ENCODE measurements at regions not wholly inside any gene's neighbourhood (a gene's known extent, or its start where the extent isn't known, plus 50 kb on each side); places are given as distances from the start of the nearest gene placed in this dataset.

- Histone ChIP-seq H3K36me3 (no peaks in the 10 kb centered on the region), H3K4me3 (no peak overlapping the region), H3K4me1 (peaks cover under 1 to 37% (median 4%) of the 10 kb centered on the region in 3 donors), H3K9me3 (no peaks in the 10 kb centered on the region), H3K27ac (no peak overlapping the region), H3K27me3 (no peaks in the 10 kb centered on the region)
- DNase-seq: no peak
- intact Hi-C loops (cut with DNase I): loop anchor here (10.0 kb wide), 1 partner anchor 1025 kb away; no protein-coding TSS in a partner anchor
- 95% methylated on average over 2 of the region's 2 CpGs for WGBS, 2 donors
- TF ChIP-seq CTCF (IDR thresholded peaks at IDR 0.05) (no peak), POLR2A (IDR thresholded peaks at IDR 0.05) (no peak)
These were observed 252.6 kb downstream of the LTN1 start for GRCh38 chr21:28740125-28740524.

- DNase-seq: no peak
- no peak overlapping the region for H3K27ac ChIP-seq
- no peaks in the 10 kb centered on the region for H3K9me3 ChIP-seq
- no peaks in the 10 kb centered on the region for H3K36me3 ChIP-seq
- intact Hi-C loops (cut with DNase I): loop anchor here (10.0 kb wide), 1 partner anchor 224 kb away; no protein-coding TSS in a partner anchor
- TF ChIP-seq POLR2A (IDR thresholded peaks at IDR 0.05) (no peak), CTCF (IDR thresholded peaks at IDR 0.05) (no peak)
- 45 to 64% methylated on average over 7 of the region's 7 CpGs for WGBS, 2 donors
- no peak overlapping the region for H3K4me3 ChIP-seq
- H3K27me3 ChIP-seq: no peaks in the 10 kb centered on the region
- H3K4me1 ChIP-seq: peaks cover 0 to 38% (median 7%) of the 10 kb centered on the region in 3 donors
These were observed 253.8 kb downstream of the LTN1 start for GRCh38 chr21:28738882-28739281.

- Histone ChIP-seq H3K36me3 (no peaks in the 10 kb centered on the region), H3K4me3 (no peak overlapping the region), H3K4me1 (peaks cover 0 to 40% (median 7%) of the 10 kb centered on the region in 3 donors), H3K27me3 (no peaks in the 10 kb centered on the region), H3K27ac (no peak overlapping the region), H3K9me3 (no peaks in the 10 kb centered on the region)
- TF ChIP-seq POLR2A (IDR thresholded peaks at IDR 0.05): no peak
- TF ChIP-seq CTCF (IDR thresholded peaks at IDR 0.05): no peak
- 61 to 81% methylated on average over 4 of the region's 5 CpGs for WGBS, 2 donors
- intact Hi-C loops (cut with DNase I): loop anchor here (10.0 kb wide), 1 partner anchor 224 kb away; no protein-coding TSS in a partner anchor
- no peak for DNase-seq
These were observed 254.3 kb downstream of the LTN1 start for GRCh38 chr21:28738420-28738704.

- no peak for TF ChIP-seq POLR2A (IDR thresholded peaks at IDR 0.05)
- no peak for TF ChIP-seq CTCF (IDR thresholded peaks at IDR 0.05)
- Histone ChIP-seq H3K4me1 (peaks cover 0 to 39% (median 7%) of the 10 kb centered on the region in 3 donors), H3K4me3 (no peak overlapping the region), H3K36me3 (no peaks in the 10 kb centered on the region), H3K27ac (no peak overlapping the region), H3K27me3 (no peaks in the 10 kb centered on the region), H3K9me3 (no peaks in the 10 kb centered on the region)
- 50 to 58% methylated on average over 3 of the region's 3 CpGs for WGBS, 2 donors
- DNase-seq: no peak
- intact Hi-C loops (cut with DNase I): loop anchor here (10.0 kb wide), 1 partner anchor 223 kb away; no protein-coding TSS in a partner anchor
These were observed 254.8 kb downstream of the LTN1 start for GRCh38 chr21:28737674-28738419.

GRCh38 chr21:28734522-28735175 is 258.0 kb downstream of the LTN1 start:
- peak overlapping the region; percentile 16 to 26 (median 18) for H3K27ac ChIP-seq
- H3K9me3 ChIP-seq: no peaks in the 10 kb centered on the region
- WGBS, 2 donors: 26 to 54% methylated on average over 4 of the region's 4 CpGs
- no peak overlapping the region for H3K4me3 ChIP-seq
- TF ChIP-seq POLR2A (IDR thresholded peaks at IDR 0.05) (no peak), CTCF (IDR thresholded peaks at IDR 0.05) (no peak)
- peaks cover 0 to 29% (median 7%) of the 10 kb centered on the region in 3 donors for H3K4me1 ChIP-seq
- no peak for DNase-seq
- H3K27me3 ChIP-seq: no peaks in the 10 kb centered on the region
- H3K36me3 ChIP-seq: no peaks in the 10 kb centered on the region
- intact Hi-C loops (cut with DNase I): loop anchor here (10.0 kb wide), 1 partner anchor 220 kb away; no protein-coding TSS in a partner anchor
